ENCODE measurements at regions not wholly inside any gene's neighbourhood (a gene's known extent, or its start where the extent isn't known, plus 50 kb on each side); places are given as distances from the start of the nearest gene placed in this dataset.

- no peak overlapping the region for H3K4me3 ChIP-seq (ENCODE audit: low read length)
- no peak for DNase-seq (ENCODE audit: low read depth)
- no peak for TF ChIP-seq CTCF (IDR thresholded peaks at IDR 0.05; ENCODE audit: insufficient read depth, low read depth, low read length, missing control alignments)
Observed at GRCh38 chr1:29437946-29438345, 201.6 kb downstream of the PTPRU start.

DNA sequence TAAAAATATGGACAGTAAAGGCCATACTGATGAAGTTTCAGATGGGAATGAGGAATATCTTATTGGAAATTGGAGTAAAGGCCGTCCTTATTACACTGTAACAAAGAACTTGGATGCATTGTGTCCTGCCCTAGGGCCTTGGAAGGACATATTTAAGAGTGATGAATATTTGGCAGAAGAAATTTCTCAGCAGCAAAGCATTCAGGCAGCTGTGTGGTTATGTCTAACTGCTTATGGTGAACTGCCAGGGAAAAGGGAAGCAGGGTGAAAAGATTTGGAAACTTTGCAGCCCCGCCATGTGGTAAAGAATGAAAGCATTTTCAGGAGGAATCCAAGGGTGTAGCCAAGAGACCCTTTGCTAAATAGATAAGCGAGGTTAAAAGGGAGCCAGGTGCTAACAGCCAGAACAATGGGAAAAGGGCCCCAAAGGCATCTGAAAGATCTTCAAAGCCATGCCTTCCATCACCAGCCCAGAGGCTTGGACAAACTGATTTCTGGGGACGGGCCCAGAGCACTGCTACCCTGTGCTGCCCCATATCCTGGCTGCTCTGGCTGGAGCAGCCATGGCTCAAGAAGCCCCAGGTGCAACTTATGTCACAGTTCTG lies 200.0 kb downstream of the PTPRU start:
- no peak for DNase-seq (ENCODE audit: low read depth)
- no peak for TF ChIP-seq CTCF (IDR thresholded peaks at IDR 0.05; ENCODE audit: insufficient read depth, low read depth, low read length, missing control alignments)
- H3K4me3 ChIP-seq (ENCODE audit: low read length) = no peak overlapping the region

DNA sequence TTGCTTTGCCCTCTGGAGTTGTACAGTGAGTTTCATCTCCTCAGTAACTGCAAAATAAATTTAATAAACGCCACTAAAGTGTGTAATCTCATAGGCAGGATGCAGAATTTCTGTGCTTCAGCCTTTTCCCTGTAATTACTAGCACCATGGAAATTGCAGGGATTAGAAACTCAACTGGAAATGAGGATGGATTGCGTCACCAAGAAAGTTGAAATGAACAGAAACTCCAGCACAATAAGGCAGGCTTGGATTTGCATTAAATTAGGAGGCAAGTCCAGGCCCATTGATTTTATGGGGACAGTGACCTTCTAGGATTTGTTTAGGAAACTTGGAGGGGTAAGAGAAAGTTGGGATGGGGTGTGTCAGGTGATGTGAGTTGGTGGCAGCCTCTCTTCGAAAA lies 197.5 kb downstream of the PTPRU start:
- no peak overlapping the region for H3K4me3 ChIP-seq (ENCODE audit: low read length)
- TF ChIP-seq CTCF (IDR thresholded peaks at IDR 0.05; ENCODE audit: insufficient read depth, low read depth, low read length, missing control alignments) = no peak
- no peak for DNase-seq (ENCODE audit: low read depth)

DNA sequence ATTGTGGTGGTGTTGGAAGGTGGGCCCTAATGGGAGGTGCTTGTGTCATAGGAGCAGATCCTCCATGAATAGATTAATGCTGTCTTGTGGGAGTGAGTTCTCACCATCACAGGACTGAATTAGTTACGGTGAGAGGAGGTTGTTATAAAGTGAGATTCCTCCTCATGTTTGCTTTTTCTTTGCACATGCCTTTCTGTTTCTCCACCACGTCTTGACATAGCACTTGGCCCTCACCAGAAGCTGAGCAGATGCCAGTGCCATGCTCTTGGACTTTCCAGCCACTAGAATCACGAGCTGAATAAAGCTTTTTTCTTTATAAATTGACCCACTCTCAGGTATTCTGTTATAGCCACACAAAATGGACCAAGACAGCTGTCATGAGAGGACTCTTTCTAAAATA lies 194.8 kb downstream of the PTPRU start:
- no peak overlapping the region for H3K4me3 ChIP-seq (ENCODE audit: low read length)
- no peak for TF ChIP-seq CTCF (IDR thresholded peaks at IDR 0.05; ENCODE audit: insufficient read depth, low read depth, low read length, missing control alignments)
- DNase-seq (ENCODE audit: low read depth) = no peak

GRCh38 chr1:29429656-29430055 lies 193.3 kb downstream of the PTPRU start:
- H3K4me3 ChIP-seq (ENCODE audit: low read length) = no peak overlapping the region
- no peak for TF ChIP-seq CTCF (IDR thresholded peaks at IDR 0.05; ENCODE audit: insufficient read depth, low read depth, low read length, missing control alignments)

DNA sequence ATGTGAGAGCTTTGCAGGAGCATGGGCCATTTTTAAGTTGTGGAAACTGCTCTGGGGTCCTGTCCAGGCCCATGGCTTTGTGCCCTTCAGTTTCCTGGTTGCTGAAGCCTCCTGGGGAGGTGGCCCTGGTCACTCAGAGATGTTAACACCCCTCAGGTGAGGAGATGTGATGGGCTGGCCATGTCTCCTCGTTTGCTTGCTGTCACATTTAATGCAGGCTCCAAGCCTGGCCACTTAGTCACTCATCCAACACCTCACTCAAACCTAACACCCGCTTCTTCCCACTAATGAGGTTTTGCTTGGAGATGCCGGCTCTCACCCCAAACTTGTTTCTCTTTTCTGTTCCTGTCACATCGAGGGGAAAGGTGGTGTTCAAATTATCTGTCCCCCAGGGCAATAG lies 192.7 kb downstream of the PTPRU start:
- TF ChIP-seq CTCF (IDR thresholded peaks at IDR 0.05; ENCODE audit: insufficient read depth, low read depth, low read length, missing control alignments) = no peak
- H3K4me3 ChIP-seq (ENCODE audit: low read length) = no peak overlapping the region
- DNase-seq (ENCODE audit: low read depth) = no peak

More at GRCh38 chr1:29429656-29430055, 193.3 kb downstream of the PTPRU start:
- no peak for DNase-seq (ENCODE audit: low read depth)

- H3K4me3 ChIP-seq (ENCODE audit: low read length) = no peak overlapping the region
- no peak for TF ChIP-seq CTCF (IDR thresholded peaks at IDR 0.05; ENCODE audit: insufficient read depth, low read depth, low read length, missing control alignments)
- DNase-seq (ENCODE audit: low read depth) = no peak
Observed at GRCh38 chr1:29428280-29428615, 191.9 kb downstream of the PTPRU start.

All from epithelial cell of esophagus (primary cell).